SW 1271 (cell line): ENCODE measurements at regions not wholly inside any gene's neighbourhood (a gene's known extent, or its start where the extent isn't known, plus 50 kb on each side); places are given as distances from the start of the nearest gene placed in this dataset.

Experiments
- DNase-seq, 2 experiments: peaks; one replicate each; lab custom pipeline; 2025; lab: John Stamatoyannopoulos, UW

GRCh38 chr2:53260568-53260967 lies 507.0 kb upstream of the CHAC2 start:
- DNase-seq: no peak

DNA sequence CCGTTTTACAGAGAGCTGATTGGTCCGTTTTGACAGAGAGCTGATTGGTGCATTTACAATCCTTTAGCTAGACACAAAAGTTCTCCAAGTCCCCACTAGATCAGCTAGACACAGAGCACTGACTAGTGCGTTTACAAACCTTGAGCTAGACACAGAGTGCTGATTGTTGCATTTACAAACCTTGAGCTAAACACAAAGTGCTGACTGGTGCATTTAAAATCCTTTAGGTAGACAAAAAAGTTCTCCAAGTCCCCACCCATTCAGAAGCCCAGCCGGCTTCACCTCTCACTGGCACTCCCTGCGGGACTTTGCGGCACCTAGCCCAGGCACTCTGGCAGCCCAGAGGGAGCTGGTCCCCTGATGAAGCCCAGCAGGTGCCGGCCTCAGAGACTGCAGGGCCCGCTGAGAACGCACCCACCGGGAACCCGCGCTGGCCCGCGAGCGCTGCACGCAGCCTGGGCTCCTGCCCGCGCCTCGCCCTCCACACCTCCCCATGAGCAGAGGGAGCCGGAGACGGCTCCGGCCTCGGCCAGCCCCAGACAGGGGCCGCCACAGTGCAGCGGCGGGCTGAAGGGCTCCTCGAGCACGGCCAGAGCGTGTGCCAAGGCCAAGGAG lies 508.1 kb upstream of the CHAC2 start:
- DNase-seq: no peak

DNA sequence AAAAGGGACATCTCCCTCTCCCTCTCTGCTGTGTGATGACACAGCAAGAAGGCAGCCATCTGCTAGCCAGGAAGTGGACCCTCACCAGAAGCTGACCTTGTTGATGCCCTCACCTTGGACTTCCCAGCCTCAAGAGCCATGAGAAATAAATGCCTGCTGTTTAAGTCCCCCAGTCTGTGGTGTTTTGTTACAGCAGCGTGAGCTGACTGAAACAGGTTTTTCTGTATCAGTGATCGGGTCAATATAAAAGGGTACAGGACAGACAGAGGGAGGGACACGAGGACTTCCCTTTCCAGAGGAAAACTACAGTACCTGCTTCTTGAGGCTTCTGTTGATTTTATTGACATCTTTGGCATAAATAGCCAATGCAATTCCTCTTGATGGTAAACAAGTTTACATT lies 510.3 kb upstream of the CHAC2 start:
- DNase-seq: no peak

DNA sequence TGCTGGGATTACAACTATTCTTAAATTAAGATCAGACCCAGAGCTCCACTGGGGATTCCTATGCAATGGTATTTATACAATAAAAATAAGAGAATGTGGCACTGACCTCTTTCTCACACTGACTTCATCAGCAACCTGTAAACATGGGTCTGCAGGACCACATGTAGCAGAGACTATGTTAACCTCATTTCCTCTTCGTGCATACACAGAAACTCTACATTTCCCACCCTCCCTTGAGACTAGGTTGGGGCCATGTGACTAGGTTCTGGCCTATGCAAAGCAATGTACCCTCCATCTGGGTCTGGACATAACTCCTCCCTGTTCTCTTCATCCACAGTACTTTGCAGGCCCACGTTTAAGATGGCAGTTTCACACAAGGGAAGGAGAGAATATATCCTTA lies 514.4 kb upstream of the CHAC2 start:
- DNase-seq: no peak

GRCh38 chr2:53252115-53252514 lies 515.5 kb upstream of the CHAC2 start:
- no peak for DNase-seq

- DNase-seq: no peak
These were observed 519.5 kb upstream of the CHAC2 start for GRCh38 chr2:53247956-53248735.

GRCh38 chr2:53243430-53243829 lies 524.2 kb upstream of the CHAC2 start:
- no peak for DNase-seq

DNA sequence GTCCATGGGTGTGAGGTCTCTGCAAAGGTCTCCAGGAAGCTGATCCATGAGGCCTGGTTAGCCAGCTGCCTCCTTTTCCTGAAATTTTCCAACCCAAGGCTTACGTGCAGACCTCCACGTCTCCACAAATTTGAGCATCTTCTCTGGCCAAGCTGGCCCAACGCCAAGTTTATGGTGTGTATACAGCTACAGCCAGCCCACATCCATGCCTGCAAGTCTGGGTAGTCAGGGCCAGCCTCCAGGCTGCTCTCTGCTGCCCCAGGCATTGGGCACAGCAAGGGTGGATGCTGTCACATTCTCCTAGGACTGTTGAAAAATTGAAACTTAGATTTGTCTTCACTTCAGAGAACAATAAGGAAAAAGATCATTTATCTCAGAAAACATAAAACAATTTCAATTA lies 525.5 kb upstream of the CHAC2 start:
- DNase-seq: no peak

- DNase-seq: no peak
These were observed 531.6 kb upstream of the CHAC2 start for GRCh38 chr2:53235836-53236582.

DNA sequence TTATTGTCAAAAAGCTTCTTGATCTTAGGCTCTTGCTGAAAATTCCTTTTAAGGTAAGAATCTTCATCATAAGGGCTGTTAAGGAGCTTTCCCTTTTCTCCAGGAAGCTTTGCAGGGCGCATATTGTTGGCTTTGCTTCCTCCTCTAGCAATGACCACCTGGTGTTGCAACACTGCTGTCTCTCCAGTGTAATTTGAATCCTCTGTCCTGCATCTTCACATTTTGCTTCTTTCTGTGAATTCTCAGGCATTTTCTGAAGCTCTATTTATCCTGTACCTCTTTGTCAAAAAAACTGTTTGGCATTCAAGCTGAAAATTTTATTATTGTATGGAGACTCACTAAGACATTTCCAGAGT lies 533.1 kb upstream of the CHAC2 start:
- no peak for DNase-seq

- no peak for DNase-seq
These were observed 533.7 kb upstream of the CHAC2 start for GRCh38 chr2:53233759-53234547.

- no peak for DNase-seq
These were observed 535.7 kb upstream of the CHAC2 start for GRCh38 chr2:53231908-53232307.

- no peak for DNase-seq
These were observed 536.9 kb upstream of the CHAC2 start for GRCh38 chr2:53230691-53231090.

- DNase-seq: no peak
These were observed 540.1 kb upstream of the CHAC2 start for GRCh38 chr2:53227535-53227934.

DNA sequence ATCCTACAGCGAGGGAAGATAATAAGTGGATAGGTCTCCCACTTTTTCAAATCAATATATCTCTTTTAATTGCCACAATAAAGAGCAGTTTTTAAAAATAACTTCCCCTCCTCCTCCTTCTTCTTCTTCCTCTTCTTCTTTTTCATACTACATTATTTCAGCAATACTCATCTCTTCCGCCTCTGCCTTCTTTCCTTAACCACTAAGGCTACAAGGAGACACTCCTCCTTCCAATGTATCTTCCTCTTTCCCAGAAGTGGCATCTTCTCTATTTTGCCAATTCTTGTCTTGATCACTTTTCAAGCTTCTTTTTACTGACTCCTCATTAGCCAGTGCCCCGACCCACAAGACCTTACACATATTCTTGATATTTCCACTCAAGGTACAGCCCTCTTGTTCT lies 546.6 kb upstream of the CHAC2 start:
- no peak for DNase-seq

DNA sequence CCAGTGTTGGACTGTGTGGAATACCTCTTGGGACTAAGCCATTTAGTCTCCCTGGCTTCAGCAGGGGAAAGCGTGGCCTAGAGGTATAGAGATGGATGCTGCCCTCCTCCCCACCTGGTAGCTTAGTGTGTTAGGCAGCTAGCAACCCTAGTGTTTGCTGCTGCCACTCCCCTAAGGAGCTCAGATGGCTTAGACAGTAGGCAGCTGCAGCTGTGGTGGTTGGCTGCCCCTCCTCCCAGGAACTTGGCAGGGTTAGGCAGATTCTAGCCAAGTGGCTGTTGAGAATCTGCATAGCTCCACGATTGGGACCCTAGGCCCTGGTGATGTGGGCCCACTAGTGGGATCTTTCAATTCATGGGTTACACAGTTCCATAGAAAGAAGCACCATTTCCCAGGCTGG lies 550.4 kb upstream of the CHAC2 start:
- DNase-seq: no peak

DNA sequence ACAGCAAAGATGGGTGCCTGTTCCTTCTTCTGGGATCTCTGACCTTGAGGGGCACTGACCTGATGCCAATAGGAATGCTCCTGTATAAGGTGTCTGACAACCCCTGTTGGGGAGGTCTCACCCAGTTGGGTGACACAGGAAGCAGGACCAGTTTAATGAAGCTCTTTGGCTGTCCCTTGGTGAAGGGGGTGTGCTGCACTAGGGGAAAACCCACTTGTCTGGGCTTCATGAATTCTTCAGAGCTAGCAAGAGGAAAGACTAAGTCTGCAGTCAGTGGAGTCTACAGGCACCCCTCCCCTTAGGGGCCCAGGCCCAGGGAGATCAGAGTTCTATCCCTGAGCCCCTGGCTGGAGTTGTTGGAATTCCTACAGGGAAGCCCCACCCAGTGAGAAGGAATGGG lies 550.8 kb upstream of the CHAC2 start:
- DNase-seq: no peak

DNA sequence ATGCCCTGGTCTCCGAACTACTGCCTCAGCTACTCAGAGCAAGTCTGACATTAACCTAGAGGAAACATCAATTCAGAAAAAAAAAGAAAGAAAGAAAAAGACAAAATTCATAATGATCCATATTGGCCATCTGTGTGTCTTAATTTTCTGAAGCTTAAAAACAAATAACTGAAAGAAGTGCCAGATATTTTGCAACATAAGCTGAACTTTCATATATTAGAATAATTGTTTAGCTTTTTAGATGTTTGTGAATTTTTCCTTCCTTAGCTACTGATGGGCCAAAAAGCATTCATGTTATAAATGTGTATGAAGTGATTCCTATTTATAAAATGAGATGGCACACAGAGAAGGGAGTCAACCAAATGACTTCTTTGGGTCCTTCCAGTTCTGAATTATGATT lies 555.0 kb upstream of the CHAC2 start:
- no peak for DNase-seq

DNA sequence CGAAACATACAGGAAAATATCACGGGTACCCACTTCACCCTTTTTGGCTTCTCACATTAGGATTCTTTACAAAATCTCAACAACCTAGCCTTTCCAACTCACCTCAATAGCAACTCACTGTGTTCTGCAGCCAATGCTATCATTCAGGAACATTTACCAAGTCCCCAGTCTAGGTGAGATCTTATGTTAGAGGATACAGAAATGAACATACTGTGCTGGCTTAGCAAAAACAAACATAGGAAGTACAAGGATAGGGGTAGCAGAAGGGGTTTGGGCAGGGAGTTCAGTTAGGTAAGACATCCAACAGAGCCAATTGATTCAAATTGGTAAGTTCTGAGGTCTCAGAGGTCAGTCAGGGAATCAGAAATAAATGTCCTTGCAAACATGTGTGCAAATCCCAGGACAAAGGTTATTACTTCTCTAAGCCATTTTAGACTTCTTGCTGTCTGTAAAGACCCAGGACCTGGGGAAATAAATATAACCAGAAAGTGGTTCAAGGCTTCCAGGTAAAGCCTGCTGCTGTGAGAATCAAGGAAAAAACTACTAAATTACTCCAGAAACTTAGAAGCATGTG lies 556.3 kb upstream of the CHAC2 start:
- no peak for DNase-seq

GRCh38 chr2:53210538-53210937 lies 557.1 kb upstream of the CHAC2 start:
- no peak for DNase-seq

GRCh38 chr2:53209679-53210458 lies 557.7 kb upstream of the CHAC2 start:
- DNase-seq: no peak
